ENCODE measurements at regions not wholly inside any gene's neighbourhood (a gene's known extent, or its start where the extent isn't known, plus 50 kb on each side); places are given as distances from the start of the nearest gene placed in this dataset.
"Not testable (repeated sequence)": the region's sequence is repeated elsewhere in the genome, so short reads cannot be mapped to it uniquely, and the experiment has no call there.

- DNase-seq: not testable (repeated sequence)
Measured at GRCh38 chr18:38639700-38640099, 1074.1 kb upstream of the CELF4 start.

- DNase-seq: no peak
Measured at GRCh38 chr18:38635709-38636430, 1070.3 kb upstream of the CELF4 start.

GRCh38 chr18:38634117-38634516, 1068.5 kb upstream of the CELF4 start:
- no peak for DNase-seq

- no peak for DNase-seq
Measured at GRCh38 chr18:38633333-38633732, 1067.7 kb upstream of the CELF4 start.

- no peak for DNase-seq
Measured at GRCh38 chr18:38619129-38619528, 1053.5 kb upstream of the CELF4 start.

- no peak for DNase-seq
Measured at GRCh38 chr18:38616306-38616705, 1050.7 kb upstream of the CELF4 start.

GRCh38 chr18:38612904-38613303, 1047.3 kb upstream of the CELF4 start:
- DNase-seq: no peak

- no peak for DNase-seq
Measured at GRCh38 chr18:38611036-38611964, 1045.7 kb upstream of the CELF4 start.

GRCh38 chr18:38606841-38607240, 1041.2 kb upstream of the CELF4 start:
- DNase-seq: no peak

GRCh38 chr18:38602341-38602740, 1036.7 kb upstream of the CELF4 start:
- DNase-seq: no peak

- DNase-seq: no peak
Measured at GRCh38 chr18:38587571-38587970, 1022.0 kb upstream of the CELF4 start.

- DNase-seq: no peak
Measured at GRCh38 chr18:38586327-38586726, 1020.7 kb upstream of the CELF4 start.

- no peak for DNase-seq
Measured at GRCh38 chr18:38579764-38580163, 1014.2 kb upstream of the CELF4 start.

- DNase-seq: peak; percentile 24
Measured at GRCh38 chr18:38576916-38577315, 1011.3 kb upstream of the CELF4 start.

- peak; percentile 34 for DNase-seq
Measured at GRCh38 chr18:38576349-38576748, 1010.8 kb upstream of the CELF4 start.

GRCh38 chr18:38575648-38576047, 1010.0 kb upstream of the CELF4 start:
- peak; percentile 46 for DNase-seq

- peak; percentile 4 for DNase-seq
Measured at GRCh38 chr18:38575023-38575422, 1009.4 kb upstream of the CELF4 start.

GRCh38 chr18:38572554-38573111, 1007.0 kb upstream of the CELF4 start:
- DNase-seq: no peak

- DNase-seq: no peak
Measured at GRCh38 chr18:38571651-38572050, 1006.1 kb upstream of the CELF4 start.

- no peak for DNase-seq
Measured at GRCh38 chr18:38565513-38565912, 999.9 kb upstream of the CELF4 start.

GRCh38 chr18:38563396-38563980, 997.9 kb upstream of the CELF4 start:
- no peak for DNase-seq

- DNase-seq: no peak
Measured at GRCh38 chr18:38557006-38557405, 991.4 kb upstream of the CELF4 start.

- DNase-seq: no peak
Measured at GRCh38 chr18:38552732-38553321, 987.2 kb upstream of the CELF4 start.

Data from CD4-positive, alpha-beta T cell treated with Interleukin-4 for 4 hours (primary cell).